ENCODE measurements at regions not wholly inside any gene's neighbourhood (a gene's known extent, or its start where the extent isn't known, plus 50 kb on each side); places are given as distances from the start of the nearest gene placed in this dataset.

DNA sequence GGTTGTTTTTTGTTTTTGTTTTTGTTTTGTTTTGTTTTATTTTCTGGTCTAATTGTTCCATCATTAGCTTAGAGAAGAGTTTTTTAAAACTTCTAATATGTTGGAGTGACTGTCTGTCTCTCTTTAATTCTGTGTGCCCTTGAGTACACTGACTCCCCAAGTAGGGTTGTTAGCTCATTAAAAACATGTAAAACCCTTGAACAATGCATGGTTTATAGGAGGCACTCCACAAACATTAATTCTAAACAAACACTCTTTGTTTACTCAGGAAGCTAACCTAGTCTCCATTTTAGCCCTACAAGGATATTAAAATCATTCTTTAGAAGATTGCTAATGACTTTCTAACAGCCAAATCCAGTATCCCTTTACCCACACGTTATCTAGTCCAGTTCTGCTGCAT, 100.5 kb downstream of the CGGBP1 start:
- TF ChIP-seq SUZ12 (IDR thresholded peaks at IDR 0.05; ENCODE audit: extremely low read depth, insufficient read depth, insufficient read length) (no peak), YY1 (IDR thresholded peaks at IDR 0.05; ENCODE audit: insufficient read depth, insufficient read length) (no peak), ZNF274 (IDR thresholded peaks at IDR 0.05; ENCODE audit: low read depth, low read length) (no peak)

Measured in NT2/D1 (cell line).